ENCODE measurements at regions not wholly inside any gene's neighbourhood (a gene's known extent, or its start where the extent isn't known, plus 50 kb on each side); places are given as distances from the start of the nearest gene placed in this dataset.

GRCh38 chr6:138576313-138576712 is 77.0 kb upstream of the NHSL1 start:
- TF ChIP-seq CTCF (IDR thresholded peaks at IDR 0.05 in 2 of 3, conservative IDR thresholded peaks at IDR 0.05 in 1 of 3; ENCODE audit: borderline replicate concordance in 1 of 3, insufficient read depth in 1 of 3, low read depth in 2 of 3, low read length in 2 of 3): no peak
- TF ChIP-seq POLR2AphosphoS5 (IDR thresholded peaks at IDR 0.05; ENCODE audit: low read depth, low read length): no peak
- TF ChIP-seq CEBPB (IDR thresholded peaks at IDR 0.05; ENCODE audit: low read depth): no peak
- no peak for TF ChIP-seq POLR2A (IDR thresholded peaks at IDR 0.05; ENCODE audit: borderline replicate concordance, extremely low read depth, insufficient read depth, insufficient read length)
- no peak for TF ChIP-seq EZH2 (IDR thresholded peaks at IDR 0.05)
- no peak for TF ChIP-seq ATF3 (IDR thresholded peaks at IDR 0.05)
- no peak for TF ChIP-seq MAX (IDR thresholded peaks at IDR 0.05)
